SK-N-SH (cell line): ENCODE measurements at regions not wholly inside any gene's neighbourhood (a gene's known extent, or its start where the extent isn't known, plus 50 kb on each side); places are given as distances from the start of the nearest gene placed in this dataset.

ENCODE experiments used
- RAD21 ChIP-seq: IDR thresholded peaks from 2 replicates; pipeline ENCODE4 v1.6.1; 2012; ENCODE audit warnings: mild to moderate bottlenecking, low read length
- RFX5 ChIP-seq: IDR thresholded peaks from 2 replicates; pipeline ENCODE4 v1.6.1; 2012; ENCODE audit warnings: mild to moderate bottlenecking, improper control_type of control experiment, low read length
- SMC3 ChIP-seq: IDR thresholded peaks from 2 replicates; pipeline ENCODE4 v1.6.1; 2012; ENCODE audit warnings: low read depth, low read length, improper control_type of control experiment
- TAF1 ChIP-seq: IDR thresholded peaks from 2 replicates; pipeline ENCODE4 v1.6.1; 2012; ENCODE audit warnings: low read depth, mild to moderate bottlenecking, low read length, moderate library complexity, borderline replicate concordance
- TF ChIP-seq, protein P1 (sequence below): fragments of 200-600 bp; sonication (generic); IDR thresholded peaks from 2 replicates; pipeline ENCODE4 v1.6.1; 2017; ENCODE audit warnings: antibody characterized with exemption, mild to moderate bottlenecking, moderate library complexity
- TF ChIP-seq, protein P2 (sequence below): IDR thresholded peaks from 2 replicates; pipeline ENCODE4; 2012

DNA sequence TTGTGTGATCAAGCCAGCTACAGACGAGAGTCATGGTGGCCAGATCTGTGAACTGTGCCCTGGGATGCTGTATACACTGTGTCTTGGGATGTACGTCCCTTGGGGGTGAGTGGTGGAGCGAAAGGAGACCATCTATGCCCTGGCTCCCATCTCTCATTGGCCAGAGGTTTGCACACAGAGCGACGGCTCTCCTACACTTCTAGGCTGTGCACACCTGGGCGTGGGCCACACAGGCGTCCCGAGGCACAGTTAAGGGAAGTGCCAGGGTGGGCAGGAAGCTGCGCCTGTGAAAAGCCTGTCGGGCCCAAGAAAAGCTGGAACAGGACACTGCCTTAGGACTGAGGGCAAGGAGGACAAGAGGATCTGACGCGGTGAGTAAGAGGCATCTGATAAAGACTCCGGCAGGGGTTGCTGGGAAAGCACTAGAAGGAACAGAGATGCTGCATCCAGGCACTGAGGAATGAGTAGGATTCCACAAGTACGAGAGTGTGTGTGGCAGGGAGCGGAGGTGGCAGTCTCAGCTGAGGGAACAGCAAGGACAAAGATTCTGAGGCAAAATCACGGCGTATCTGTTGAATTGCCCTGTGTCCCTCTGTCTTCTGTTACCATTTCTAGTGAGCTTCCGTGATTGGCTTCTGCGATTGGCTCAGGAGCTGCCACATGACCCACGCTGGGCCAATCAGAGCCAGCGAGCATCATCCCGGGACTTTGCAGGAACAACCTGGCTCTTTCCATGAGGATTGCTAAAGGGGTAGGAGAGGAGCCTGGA, 67.9 kb upstream of the ZBTB40 start:
- TF ChIP-seq, protein P1, sequence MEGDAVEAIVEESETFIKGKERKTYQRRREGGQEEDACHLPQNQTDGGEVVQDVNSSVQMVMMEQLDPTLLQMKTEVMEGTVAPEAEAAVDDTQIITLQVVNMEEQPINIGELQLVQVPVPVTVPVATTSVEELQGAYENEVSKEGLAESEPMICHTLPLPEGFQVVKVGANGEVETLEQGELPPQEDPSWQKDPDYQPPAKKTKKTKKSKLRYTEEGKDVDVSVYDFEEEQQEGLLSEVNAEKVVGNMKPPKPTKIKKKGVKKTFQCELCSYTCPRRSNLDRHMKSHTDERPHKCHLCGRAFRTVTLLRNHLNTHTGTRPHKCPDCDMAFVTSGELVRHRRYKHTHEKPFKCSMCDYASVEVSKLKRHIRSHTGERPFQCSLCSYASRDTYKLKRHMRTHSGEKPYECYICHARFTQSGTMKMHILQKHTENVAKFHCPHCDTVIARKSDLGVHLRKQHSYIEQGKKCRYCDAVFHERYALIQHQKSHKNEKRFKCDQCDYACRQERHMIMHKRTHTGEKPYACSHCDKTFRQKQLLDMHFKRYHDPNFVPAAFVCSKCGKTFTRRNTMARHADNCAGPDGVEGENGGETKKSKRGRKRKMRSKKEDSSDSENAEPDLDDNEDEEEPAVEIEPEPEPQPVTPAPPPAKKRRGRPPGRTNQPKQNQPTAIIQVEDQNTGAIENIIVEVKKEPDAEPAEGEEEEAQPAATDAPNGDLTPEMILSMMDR: no peak
- TF ChIP-seq, protein P2, sequence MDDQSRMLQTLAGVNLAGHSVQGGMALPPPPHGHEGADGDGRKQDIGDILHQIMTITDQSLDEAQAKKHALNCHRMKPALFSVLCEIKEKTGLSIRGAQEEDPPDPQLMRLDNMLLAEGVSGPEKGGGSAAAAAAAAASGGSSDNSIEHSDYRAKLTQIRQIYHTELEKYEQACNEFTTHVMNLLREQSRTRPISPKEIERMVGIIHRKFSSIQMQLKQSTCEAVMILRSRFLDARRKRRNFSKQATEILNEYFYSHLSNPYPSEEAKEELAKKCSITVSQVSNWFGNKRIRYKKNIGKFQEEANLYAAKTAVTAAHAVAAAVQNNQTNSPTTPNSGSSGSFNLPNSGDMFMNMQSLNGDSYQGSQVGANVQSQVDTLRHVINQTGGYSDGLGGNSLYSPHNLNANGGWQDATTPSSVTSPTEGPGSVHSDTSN: no peak
- TF ChIP-seq TAF1 (no peak), RFX5 (no peak), RAD21 (no peak), SMC3 (no peak)
